Lower leg skin (tissue), 4 donors: ENCODE measurements at regions not wholly inside any gene's neighbourhood (a gene's known extent, or its start where the extent isn't known, plus 50 kb on each side); places are given as distances from the start of the nearest gene placed in this dataset.

Source experiments
- DNase-seq, 2 donors: peaks; one replicate each; pipeline ENCODE4 v3.0.0-alpha.2; 2019; ENCODE audit warnings: low spot score in 2 of 2
- H3K4me3 ChIP-seq: fragments of 200-600 bp; sonication (generic); 2 replicates; pipeline ENCODE4 v1.5.1; 2017; ENCODE audit warnings: mild to moderate bottlenecking, low read depth; ENCODE audit not compliant: poor library complexity, severe bottlenecking
- CTCF ChIP-seq, 3 donors: fragments of 450-650 bp; IDR thresholded peaks; one replicate each; pipeline ENCODE4 v1.5.1; 2016; ENCODE audit warnings: antibody characterized with exemption in 3 of 3, mild to moderate bottlenecking in 3 of 3, moderate library complexity in 2 of 3
- POLR2A ChIP-seq, 2 donors: fragments of 450-650 bp; IDR thresholded peaks; one replicate each; pipeline ENCODE4 v1.6.1; 2016 to 2017; ENCODE audit warnings: antibody characterized with exemption in 2 of 2, mild to moderate bottlenecking in 1 of 2, moderate library complexity in 1 of 2
- WGBS, 2 donors: methylation state at CpG; one replicate each; pipeline ENCODE4 v1.1.5; 2018; 5-methylcytosine and 5-hydroxymethylcytosine counted together
- intact Hi-C: fragments of 100-400 bp; cut with DNase I; formaldehyde crosslinking; loops from one replicate; pipeline ENCODE4 v1.15.0; 2023; ENCODE audit warnings: low total_unique reads

- DNase-seq, result no peak
- intact Hi-C loops, result no loop called here
- no peak overlapping the region for H3K4me3 ChIP-seq
- 88 to 91% methylated on average over 5 of the region's 5 CpGs for WGBS, 2 donors
- TF ChIP-seq CTCF (IDR thresholded peaks at IDR 0.05), result no peak
- no peak for TF ChIP-seq POLR2A (IDR thresholded peaks at IDR 0.05)
These were observed 645.8 kb downstream of the C6orf118 start for GRCh38 chr6:164663634-164664033.

- H3K4me3 ChIP-seq, result no peak overlapping the region
- 77 to 83% methylated on average over 3 of the region's 3 CpGs for WGBS, 2 donors
- TF ChIP-seq POLR2A (IDR thresholded peaks at IDR 0.05) (no peak), CTCF (IDR thresholded peaks at IDR 0.05) (no peak)
- intact Hi-C loops, result no loop called here
- DNase-seq, result no peak
These were observed 647.7 kb downstream of the C6orf118 start for GRCh38 chr6:164661716-164662115.

GRCh38 chr6:164660781-164661180 lies 648.6 kb downstream of the C6orf118 start:
- intact Hi-C loops, result no loop called here
- no peak for TF ChIP-seq POLR2A (IDR thresholded peaks at IDR 0.05)
- TF ChIP-seq CTCF (IDR thresholded peaks at IDR 0.05), result no peak
- DNase-seq, result no peak
- no peak overlapping the region for H3K4me3 ChIP-seq
- WGBS, 2 donors, result 86 to 87% methylated on average over 1 of the region's 1 CpG

GRCh38 chr6:164640956-164641355 lies 668.4 kb downstream of the C6orf118 start:
- TF ChIP-seq CTCF (IDR thresholded peaks at IDR 0.05) (no peak), POLR2A (IDR thresholded peaks at IDR 0.05) (no peak)
- intact Hi-C loops, result no loop called here
- H3K4me3 ChIP-seq, result no peak overlapping the region
- 57 to 65% methylated on average over 4 of the region's 4 CpGs for WGBS, 2 donors
- DNase-seq, result no peak

GRCh38 chr6:164628302-164628931 lies 681.0 kb downstream of the C6orf118 start:
- no peak for TF ChIP-seq CTCF (IDR thresholded peaks at IDR 0.05)
- WGBS, 2 donors, result 94 to 95% methylated on average over 2 of the region's 2 CpGs
- DNase-seq, result no peak
- H3K4me3 ChIP-seq, result no peak overlapping the region
- intact Hi-C loops, result no loop called here

GRCh38 chr6:164616917-164617524 lies 692.4 kb downstream of the C6orf118 start:
- TF ChIP-seq POLR2A (IDR thresholded peaks at IDR 0.05) (no peak), CTCF (IDR thresholded peaks at IDR 0.05) (no peak)
- WGBS, 2 donors, result 83 to 92% methylated on average over 2 of the region's 2 CpGs
- no peak overlapping the region for H3K4me3 ChIP-seq
- no peak for DNase-seq
- intact Hi-C loops, result no loop called here
